ENCODE measurements at regions not wholly inside any gene's neighbourhood (a gene's known extent, or its start where the extent isn't known, plus 50 kb on each side); places are given as distances from the start of the nearest gene placed in this dataset.

GRCh38 chr2:2731101-2731815 lies 400.2 kb upstream of the MYT1L start:
- TF ChIP-seq CTCF (IDR thresholded peaks at IDR 0.05), result no peak
- DNase-seq (no peak), ATAC-seq (no peak)
- no peaks in the 10 kb centered on the region for H3K9me3 ChIP-seq
- no peaks in the 10 kb centered on the region for H3K4me1 ChIP-seq (ENCODE audit: low read depth)
- no peaks in the 10 kb centered on the region for H3K36me3 ChIP-seq (ENCODE audit: low read depth)
- H3K4me3 ChIP-seq, result no peak overlapping the region
- intact Hi-C loops (cut with DNase I, micrococcal nuclease), result no loop called here

- Histone ChIP-seq H3K9me3 (no peaks in the 10 kb centered on the region), H3K4me1 (ENCODE audit: low read depth) (no peaks in the 10 kb centered on the region), H3K4me3 (no peak overlapping the region), H3K36me3 (ENCODE audit: low read depth) (no peaks in the 10 kb centered on the region)
- no peak for DNase-seq
- TF ChIP-seq CTCF (IDR thresholded peaks at IDR 0.05), result no peak
- intact Hi-C loops (cut with DNase I, micrococcal nuclease), result no loop called here
- no peak for ATAC-seq
Observed at GRCh38 chr2:2730301-2730833, 399.3 kb upstream of the MYT1L start.

GRCh38 chr2:2729246-2729645 lies 398.2 kb upstream of the MYT1L start:
- DNase-seq, result no peak
- intact Hi-C loops (cut with DNase I, micrococcal nuclease), result no loop called here
- no peak for TF ChIP-seq CTCF (IDR thresholded peaks at IDR 0.05)
- Histone ChIP-seq H3K4me3 (no peak overlapping the region), H3K36me3 (ENCODE audit: low read depth) (no peaks in the 10 kb centered on the region), H3K4me1 (ENCODE audit: low read depth) (no peaks in the 10 kb centered on the region), H3K9me3 (no peaks in the 10 kb centered on the region)
- no peak for ATAC-seq

DNA sequence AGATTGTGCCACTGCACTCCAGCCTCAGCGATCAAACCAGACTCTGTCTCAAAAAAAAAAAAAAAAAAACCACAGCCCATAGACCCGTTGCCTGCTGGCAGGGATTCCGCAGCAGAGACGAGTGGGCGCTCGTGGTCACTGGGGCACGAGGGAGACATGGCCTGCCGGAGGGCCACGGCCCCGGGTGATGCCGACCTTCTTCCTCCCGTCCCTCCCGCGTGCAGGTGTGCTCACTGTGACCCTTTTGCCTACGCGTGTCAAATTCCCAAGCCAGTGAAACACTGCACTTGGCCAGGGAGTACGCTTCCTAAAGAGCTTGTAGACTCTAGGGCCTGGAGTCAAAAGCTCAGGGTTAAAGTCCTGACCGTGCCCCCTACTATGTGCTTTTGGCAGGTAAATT lies 397.6 kb upstream of the MYT1L start:
- no peaks in the 10 kb centered on the region for H3K4me1 ChIP-seq (ENCODE audit: low read depth)
- ATAC-seq (no peak), DNase-seq (no peak)
- no peaks in the 10 kb centered on the region for H3K36me3 ChIP-seq (ENCODE audit: low read depth)
- intact Hi-C loops (cut with DNase I, micrococcal nuclease), result no loop called here
- H3K9me3 ChIP-seq, result no peaks in the 10 kb centered on the region
- no peak for TF ChIP-seq CTCF (IDR thresholded peaks at IDR 0.05)
- no peak overlapping the region for H3K4me3 ChIP-seq

DNA sequence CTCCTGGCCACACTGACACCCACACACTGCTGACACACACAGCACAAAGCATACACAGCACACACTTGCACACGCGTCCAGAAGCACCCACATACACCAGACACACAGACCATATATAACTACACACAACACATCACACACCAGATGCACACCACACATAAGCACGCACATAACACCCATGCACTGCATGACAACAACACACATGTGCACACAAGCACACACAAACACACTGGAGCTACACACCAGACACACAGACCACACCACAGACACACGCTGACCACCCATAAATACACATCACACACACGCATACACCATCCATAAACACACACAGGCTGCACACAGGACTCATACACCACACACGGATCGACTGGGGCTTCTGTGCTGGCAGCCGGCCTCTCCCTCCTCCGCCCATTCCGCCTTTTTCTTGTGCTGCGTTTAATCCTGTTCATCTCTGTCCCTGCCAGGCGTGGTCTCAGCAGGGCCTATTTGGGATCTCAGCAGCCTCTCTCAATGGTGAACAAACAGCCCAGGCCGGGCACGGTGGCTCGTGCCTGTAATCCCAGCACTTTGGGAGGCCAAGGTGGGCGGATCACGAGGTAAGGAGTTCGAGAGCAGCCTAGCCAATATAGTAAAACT lies 396.9 kb upstream of the MYT1L start:
- H3K36me3 ChIP-seq (ENCODE audit: low read depth), result no peaks in the 10 kb centered on the region
- TF ChIP-seq CTCF (IDR thresholded peaks at IDR 0.05), result no peak
- no peaks in the 10 kb centered on the region for H3K4me1 ChIP-seq (ENCODE audit: low read depth)
- DNase-seq, result no peak
- no peak overlapping the region for H3K4me3 ChIP-seq
- H3K9me3 ChIP-seq, result peaks cover under 1% of the 10 kb centered on the region
- ATAC-seq, result no peak
- intact Hi-C loops (cut with DNase I, micrococcal nuclease), result no loop called here

All from mucosa of descending colon (tissue), 3 donors.